SK-N-SH (cell line): ENCODE measurements at regions not wholly inside any gene's neighbourhood (a gene's known extent, or its start where the extent isn't known, plus 50 kb on each side); places are given as distances from the start of the nearest gene placed in this dataset.

ENCODE experiments used
- ELF1 ChIP-seq: IDR thresholded peaks from 2 replicates; pipeline ENCODE4 v1.4.0; 2012
- EZH2phosphoT487 ChIP-seq: fragments of 200-600 bp; sonication (generic); IDR thresholded peaks from 2 replicates; pipeline ENCODE4 v1.6.1; 2017; ENCODE audit warnings: low read depth, mixed run types, mild to moderate bottlenecking, antibody characterized with exemption, moderate library complexity, borderline replicate concordance
- FOXJ3 ChIP-seq: sonication (generic); formaldehyde crosslinking; IDR thresholded peaks from 2 replicates; pipeline ENCODE4 v1.5.1; 2020; ENCODE audit warnings: mild to moderate bottlenecking, missing genetic modification reagents
- JUND ChIP-seq: IDR thresholded peaks from 2 replicates; pipeline ENCODE4 v1.4.0; 2012
- POLR2AphosphoS5 ChIP-seq: IDR thresholded peaks from 2 replicates; pipeline ENCODE4 v1.6.1; 2012; ENCODE audit warnings: low read depth, low read length
- RAD21 ChIP-seq: IDR thresholded peaks from 2 replicates; pipeline ENCODE4 v1.6.1; 2012; ENCODE audit warnings: mild to moderate bottlenecking, low read length
- TF ChIP-seq, protein P1 (sequence below): fragments of 200-600 bp; sonication (generic); IDR thresholded peaks from 2 replicates; pipeline ENCODE4 v1.6.1; 2017; ENCODE audit warnings: antibody characterized with exemption, mild to moderate bottlenecking, moderate library complexity
- TF ChIP-seq, protein P2 (sequence below): IDR thresholded peaks from 2 replicates; pipeline ENCODE4 v1.4.0; 2012; ENCODE audit warnings: low read depth
- TF ChIP-seq, protein P3 (sequence below): fragments of 150-350 bp; IDR thresholded peaks from 2 replicates; pipeline ENCODE4 v1.6.1; 2016; ENCODE audit warnings: mild to moderate bottlenecking, low read depth, low read length
- TF ChIP-seq, protein P4 (sequence below): fragments of 150-350 bp; IDR thresholded peaks from 2 replicates; pipeline ENCODE4 v1.6.1; 2017; ENCODE audit warnings: antibody characterized with exemption, low read length, low read depth, borderline replicate concordance

DNA sequence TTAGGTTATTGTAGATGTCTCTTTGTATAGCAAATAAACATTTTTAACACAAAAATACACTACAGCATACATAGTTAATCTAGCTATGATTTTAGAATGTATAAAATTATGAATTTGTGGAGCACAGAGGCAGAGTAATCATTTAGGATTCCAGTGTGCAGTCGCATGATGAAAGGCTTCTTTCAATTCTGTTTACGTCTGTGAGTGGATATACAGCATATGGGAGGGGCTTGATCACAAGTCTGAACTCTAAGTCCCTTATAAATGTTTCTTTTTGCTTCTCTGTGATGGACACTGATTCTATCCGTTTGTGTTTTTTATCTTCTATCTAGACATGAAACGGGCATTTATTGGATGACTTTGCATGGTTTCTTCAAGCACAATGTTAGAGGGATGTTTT is 1239.6 kb upstream of the AGA start:
- TF ChIP-seq, protein P1, sequence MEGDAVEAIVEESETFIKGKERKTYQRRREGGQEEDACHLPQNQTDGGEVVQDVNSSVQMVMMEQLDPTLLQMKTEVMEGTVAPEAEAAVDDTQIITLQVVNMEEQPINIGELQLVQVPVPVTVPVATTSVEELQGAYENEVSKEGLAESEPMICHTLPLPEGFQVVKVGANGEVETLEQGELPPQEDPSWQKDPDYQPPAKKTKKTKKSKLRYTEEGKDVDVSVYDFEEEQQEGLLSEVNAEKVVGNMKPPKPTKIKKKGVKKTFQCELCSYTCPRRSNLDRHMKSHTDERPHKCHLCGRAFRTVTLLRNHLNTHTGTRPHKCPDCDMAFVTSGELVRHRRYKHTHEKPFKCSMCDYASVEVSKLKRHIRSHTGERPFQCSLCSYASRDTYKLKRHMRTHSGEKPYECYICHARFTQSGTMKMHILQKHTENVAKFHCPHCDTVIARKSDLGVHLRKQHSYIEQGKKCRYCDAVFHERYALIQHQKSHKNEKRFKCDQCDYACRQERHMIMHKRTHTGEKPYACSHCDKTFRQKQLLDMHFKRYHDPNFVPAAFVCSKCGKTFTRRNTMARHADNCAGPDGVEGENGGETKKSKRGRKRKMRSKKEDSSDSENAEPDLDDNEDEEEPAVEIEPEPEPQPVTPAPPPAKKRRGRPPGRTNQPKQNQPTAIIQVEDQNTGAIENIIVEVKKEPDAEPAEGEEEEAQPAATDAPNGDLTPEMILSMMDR, result no peak
- TF ChIP-seq EZH2phosphoT487, result no peak
- no peak for TF ChIP-seq ELF1
- no peak for TF ChIP-seq POLR2AphosphoS5
- TF ChIP-seq RAD21, result no peak
- TF ChIP-seq, protein P2, sequence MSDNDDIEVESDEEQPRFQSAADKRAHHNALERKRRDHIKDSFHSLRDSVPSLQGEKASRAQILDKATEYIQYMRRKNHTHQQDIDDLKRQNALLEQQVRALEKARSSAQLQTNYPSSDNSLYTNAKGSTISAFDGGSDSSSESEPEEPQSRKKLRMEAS, result no peak
- no peak for TF ChIP-seq JUND
- TF ChIP-seq, protein P3, sequence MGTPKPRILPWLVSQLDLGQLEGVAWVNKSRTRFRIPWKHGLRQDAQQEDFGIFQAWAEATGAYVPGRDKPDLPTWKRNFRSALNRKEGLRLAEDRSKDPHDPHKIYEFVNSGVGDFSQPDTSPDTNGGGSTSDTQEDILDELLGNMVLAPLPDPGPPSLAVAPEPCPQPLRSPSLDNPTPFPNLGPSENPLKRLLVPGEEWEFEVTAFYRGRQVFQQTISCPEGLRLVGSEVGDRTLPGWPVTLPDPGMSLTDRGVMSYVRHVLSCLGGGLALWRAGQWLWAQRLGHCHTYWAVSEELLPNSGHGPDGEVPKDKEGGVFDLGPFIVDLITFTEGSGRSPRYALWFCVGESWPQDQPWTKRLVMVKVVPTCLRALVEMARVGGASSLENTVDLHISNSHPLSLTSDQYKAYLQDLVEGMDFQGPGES, result no peak
- TF ChIP-seq, protein P4, sequence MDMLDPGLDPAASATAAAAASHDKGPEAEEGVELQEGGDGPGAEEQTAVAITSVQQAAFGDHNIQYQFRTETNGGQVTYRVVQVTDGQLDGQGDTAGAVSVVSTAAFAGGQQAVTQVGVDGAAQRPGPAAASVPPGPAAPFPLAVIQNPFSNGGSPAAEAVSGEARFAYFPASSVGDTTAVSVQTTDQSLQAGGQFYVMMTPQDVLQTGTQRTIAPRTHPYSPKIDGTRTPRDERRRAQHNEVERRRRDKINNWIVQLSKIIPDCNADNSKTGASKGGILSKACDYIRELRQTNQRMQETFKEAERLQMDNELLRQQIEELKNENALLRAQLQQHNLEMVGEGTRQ, result no peak
- no peak for TF ChIP-seq FOXJ3 (CRISPR knock-in tag)
